CD4-positive, alpha-beta T cell treated with Interleukin-12 subunit alpha and Interleukin-12 subunit beta, for 1 hour (primary cell): ENCODE measurements at regions not wholly inside any gene's neighbourhood (a gene's known extent, or its start where the extent isn't known, plus 50 kb on each side); places are given as distances from the start of the nearest gene placed in this dataset.
A peak's percentile ranks its signal among the peaks of the same experiment; 100 is the strongest.
"Not testable (repeated sequence)": the region's sequence is repeated elsewhere in the genome, so short reads cannot be mapped to it uniquely, and the experiment has no call there.

Source experiments
- DNase-seq: peaks from one replicate; pipeline ENCODE4 v3.0.0-alpha.2; 2020

GRCh38 chr4:22573198-22573597, 57.3 kb upstream of the ADGRA3 start:
- no peak for DNase-seq

GRCh38 chr4:22573641-22574040, 57.8 kb upstream of the ADGRA3 start:
- no peak for DNase-seq

GRCh38 chr4:22574424-22574823, 58.6 kb upstream of the ADGRA3 start:
- no peak for DNase-seq

GRCh38 chr4:22574880-22575279, 59.0 kb upstream of the ADGRA3 start:
- DNase-seq = no peak

- no peak for DNase-seq
Observed at GRCh38 chr4:22587253-22587652, 71.4 kb upstream of the ADGRA3 start.

GRCh38 chr4:22593933-22594332, 78.1 kb upstream of the ADGRA3 start:
- no peak for DNase-seq

- DNase-seq = no peak
Observed at GRCh38 chr4:22595684-22596083, 79.8 kb upstream of the ADGRA3 start.

- no peak for DNase-seq
Observed at GRCh38 chr4:22596409-22596808, 80.5 kb upstream of the ADGRA3 start.

GRCh38 chr4:22597471-22597870, 81.6 kb upstream of the ADGRA3 start:
- no peak for DNase-seq

GRCh38 chr4:22598113-22599047, 82.5 kb upstream of the ADGRA3 start:
- DNase-seq = not testable (repeated sequence)

- not testable (repeated sequence) for DNase-seq
Observed at GRCh38 chr4:22599228-22599928, 83.5 kb upstream of the ADGRA3 start.

- DNase-seq = not testable (repeated sequence)
Observed at GRCh38 chr4:22599929-22600432, 84.1 kb upstream of the ADGRA3 start.

- DNase-seq = not testable (repeated sequence)
Observed at GRCh38 chr4:22601638-22602037, 85.8 kb upstream of the ADGRA3 start.

- DNase-seq = peak; percentile 17
Observed at GRCh38 chr4:22607382-22607781, 85.4 kb upstream of the GBA3 start.

- not testable (repeated sequence) for DNase-seq
Observed at GRCh38 chr4:22609951-22610525, 82.7 kb upstream of the GBA3 start.

- DNase-seq = no peak
Observed at GRCh38 chr4:22614114-22614513, 78.6 kb upstream of the GBA3 start.

GRCh38 chr4:22616516-22616915, 76.2 kb upstream of the GBA3 start:
- DNase-seq = no peak

- DNase-seq = not testable (repeated sequence)
Observed at GRCh38 chr4:22620144-22620543, 72.6 kb upstream of the GBA3 start.

- not testable (repeated sequence) for DNase-seq
Observed at GRCh38 chr4:22621970-22622369, 70.8 kb upstream of the GBA3 start.

- not testable (repeated sequence) for DNase-seq
Observed at GRCh38 chr4:22624002-22624401, 68.7 kb upstream of the GBA3 start.

GRCh38 chr4:22625311-22625710, 67.4 kb upstream of the GBA3 start:
- DNase-seq = no peak

- not testable (repeated sequence) for DNase-seq
Observed at GRCh38 chr4:22627851-22628250, 64.9 kb upstream of the GBA3 start.
